HG03108 (cell line): ENCODE measurements at regions not wholly inside any gene's neighbourhood (a gene's known extent, or its start where the extent isn't known, plus 50 kb on each side); places are given as distances from the start of the nearest gene placed in this dataset.
"Not testable (repeated sequence)": the region's sequence is repeated elsewhere in the genome, so short reads cannot be mapped to it uniquely, and the experiment has no call there.

Experiments used
- ATAC-seq: cut with Tn5 transposase; IDR thresholded peaks from one replicate; pipeline ENCODE4 v1.9.1; 2021; ENCODE audit warnings: moderate library complexity; ENCODE audit not compliant: unreplicated experiment

- ATAC-seq = no peak
These were observed 255.1 kb downstream of the MAP2K6 start for GRCh38 chr17:69669441-69670178.

DNA sequence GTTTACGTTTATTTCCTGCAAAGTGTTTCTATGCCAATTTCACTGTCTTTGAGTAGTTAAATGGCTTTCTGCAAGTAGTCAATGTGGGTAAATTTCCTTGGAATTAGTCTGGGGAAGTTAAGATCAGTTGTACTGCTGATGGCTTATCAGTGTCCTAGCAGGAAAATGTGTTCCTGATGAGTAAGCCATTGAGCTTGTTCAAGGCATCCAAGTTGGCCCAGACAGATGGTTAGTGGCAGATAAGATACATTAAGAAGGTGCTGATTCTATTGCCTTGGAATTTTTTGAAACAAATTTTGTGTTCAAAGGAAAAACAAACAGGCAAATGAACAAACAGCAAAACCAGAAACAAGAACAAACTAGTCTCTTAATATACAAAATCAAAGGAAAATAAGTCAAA, 258.4 kb downstream of the MAP2K6 start:
- no peak for ATAC-seq

DNA sequence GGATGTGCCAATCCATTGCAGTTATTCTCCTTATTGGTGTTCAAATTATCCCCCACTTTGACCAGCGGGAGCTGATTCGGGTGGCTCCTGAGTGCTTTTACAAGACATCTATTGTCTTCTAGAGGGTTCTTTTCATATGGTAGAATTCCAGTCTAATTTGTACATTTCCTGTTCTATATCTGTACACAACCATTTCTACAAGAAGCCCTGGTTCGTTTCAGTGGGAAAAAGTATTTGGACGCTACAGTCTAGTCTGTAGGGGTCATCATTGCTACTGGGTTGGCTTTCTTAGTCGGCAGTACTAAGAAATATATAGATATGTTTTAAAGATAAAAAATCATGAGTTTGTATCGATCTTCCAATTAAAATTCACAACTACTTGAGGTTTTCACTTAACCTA, 262.6 kb downstream of the MAP2K6 start:
- no peak for ATAC-seq

DNA sequence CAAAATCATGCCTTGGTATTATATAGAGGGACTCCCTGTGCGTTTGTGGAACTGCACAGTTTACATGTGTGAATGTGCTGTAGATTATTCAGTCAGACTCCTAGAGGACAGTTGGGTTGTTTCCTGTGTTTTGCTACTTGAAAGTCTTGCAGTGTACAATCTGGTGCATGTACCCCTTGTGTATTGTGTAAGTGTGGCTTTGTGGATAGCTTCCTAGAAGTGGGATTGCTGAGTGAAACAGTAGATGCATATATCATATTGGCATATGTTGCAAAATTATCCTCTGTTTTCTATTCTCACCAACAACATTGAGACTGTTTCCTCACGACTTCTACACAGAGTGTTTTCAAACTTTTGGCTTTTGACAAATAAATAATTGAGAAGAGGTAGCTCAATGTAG, 263.7 kb downstream of the MAP2K6 start:
- ATAC-seq = no peak

- ATAC-seq = no peak
These were observed 265.3 kb downstream of the MAP2K6 start for GRCh38 chr17:69679829-69680228.

GRCh38 chr17:69684251-69684650, 269.8 kb downstream of the MAP2K6 start:
- no peak for ATAC-seq

DNA sequence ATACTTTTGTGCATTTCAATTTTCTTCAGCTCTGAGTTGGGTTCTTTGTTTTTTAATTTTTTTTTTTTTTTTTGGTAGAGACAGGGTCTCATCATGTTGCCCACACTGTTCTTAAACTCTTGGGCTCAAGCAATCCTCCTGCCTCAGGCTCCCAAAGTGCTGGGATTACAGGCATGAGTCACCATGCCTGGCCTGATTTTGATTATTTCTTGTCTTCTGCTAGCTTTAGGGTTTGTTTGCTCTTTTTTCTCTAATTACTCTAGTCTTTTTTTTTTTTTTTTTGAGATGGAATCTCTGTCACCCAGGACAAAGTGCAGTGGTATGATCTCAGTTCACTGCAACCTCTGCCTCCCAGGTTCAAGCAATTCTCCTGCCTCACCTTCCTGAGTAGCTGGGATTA, 270.7 kb downstream of the MAP2K6 start:
- ATAC-seq = not testable (repeated sequence)

GRCh38 chr17:69690531-69690930, 276.0 kb downstream of the MAP2K6 start:
- no peak for ATAC-seq

GRCh38 chr17:69692171-69692570, 277.7 kb downstream of the MAP2K6 start:
- ATAC-seq = no peak

DNA sequence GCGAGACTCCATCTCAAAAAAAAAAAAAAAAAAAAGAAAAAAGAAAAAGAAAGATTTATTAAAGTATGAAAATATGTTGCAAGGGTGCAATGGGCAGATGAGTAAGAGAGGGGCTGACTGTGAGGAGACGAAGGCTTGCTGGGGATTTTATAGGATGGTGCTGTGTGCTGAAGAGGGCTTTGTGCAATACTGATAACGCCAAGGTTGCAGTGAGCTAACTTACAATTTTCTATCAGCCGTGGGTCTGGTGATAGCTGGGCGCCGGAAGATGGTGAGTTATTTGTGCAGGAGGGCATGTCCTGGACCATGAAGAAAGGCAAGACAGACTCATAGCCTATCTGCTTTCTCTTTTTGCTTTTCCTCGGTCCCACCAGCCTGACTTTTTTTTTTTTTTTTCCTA, 281.1 kb downstream of the MAP2K6 start:
- no peak for ATAC-seq

DNA sequence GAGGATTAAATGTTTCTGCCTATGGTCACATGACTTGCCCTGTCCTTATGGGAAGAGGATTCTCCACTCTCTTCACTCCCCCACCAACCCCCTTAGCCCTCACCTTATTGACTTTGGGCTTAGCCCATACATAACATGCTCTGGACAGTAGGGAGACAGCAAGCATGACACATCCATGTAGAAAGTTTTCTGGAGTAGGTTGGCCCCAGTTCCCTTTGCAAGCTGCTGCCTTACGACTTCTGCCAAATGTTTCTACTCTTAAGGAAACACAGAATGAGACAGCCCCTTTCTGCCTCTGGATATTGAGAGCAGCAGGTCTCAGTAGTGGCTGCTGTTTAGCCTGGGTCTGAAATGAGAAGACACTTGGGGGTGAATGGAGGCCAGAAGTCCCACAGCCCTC, 282.2 kb downstream of the MAP2K6 start:
- no peak for ATAC-seq

DNA sequence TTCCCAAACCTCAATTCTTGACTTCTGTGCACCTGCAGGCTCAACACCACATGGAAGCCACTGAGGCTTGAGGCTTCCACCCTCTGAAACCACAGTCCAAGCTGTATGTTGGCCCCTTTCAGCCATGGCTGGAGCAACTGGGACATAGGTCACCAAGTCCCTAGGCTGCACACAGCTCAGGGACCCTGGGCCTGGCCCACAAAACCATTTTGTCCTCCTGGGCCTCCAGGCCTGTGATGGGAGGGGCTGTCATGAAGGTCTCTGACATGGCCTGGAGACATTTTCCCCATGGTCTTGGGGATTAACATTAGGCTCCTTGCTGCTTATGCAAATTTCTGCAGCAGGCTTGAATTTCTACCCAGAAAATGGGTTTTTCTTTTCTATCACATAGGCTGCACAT, 283.9 kb downstream of the MAP2K6 start:
- not testable (repeated sequence) for ATAC-seq

GRCh38 chr17:69702078-69702477, 287.6 kb downstream of the MAP2K6 start:
- no peak for ATAC-seq

- ATAC-seq = no peak
These were observed 289.3 kb downstream of the MAP2K6 start for GRCh38 chr17:69703751-69704150.

- no peak for ATAC-seq
These were observed 290.4 kb downstream of the MAP2K6 start for GRCh38 chr17:69704935-69705334.

- no peak for ATAC-seq
These were observed 291.6 kb downstream of the MAP2K6 start for GRCh38 chr17:69706127-69706526.

- no peak for ATAC-seq
These were observed 294.9 kb downstream of the MAP2K6 start for GRCh38 chr17:69709441-69709840.

DNA sequence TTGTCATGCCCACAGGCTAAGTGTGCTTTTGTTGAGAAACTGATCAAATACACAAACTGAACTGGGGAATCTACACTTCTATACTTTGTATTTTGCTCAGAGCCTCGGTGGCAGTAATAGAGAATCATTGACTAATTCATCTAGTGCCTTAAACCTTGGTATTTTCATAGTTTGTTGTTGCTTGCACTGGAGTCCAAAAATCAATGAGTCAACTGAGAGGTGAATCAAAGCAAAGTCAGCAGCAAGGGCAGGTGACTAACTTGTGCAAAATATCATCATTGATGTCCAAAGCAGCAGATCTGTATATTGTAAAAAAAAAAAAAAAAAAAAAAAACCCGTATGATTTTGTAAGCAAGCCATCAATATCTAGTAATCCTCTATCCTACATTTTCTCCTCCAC, 296.4 kb downstream of the MAP2K6 start:
- no peak for ATAC-seq

DNA sequence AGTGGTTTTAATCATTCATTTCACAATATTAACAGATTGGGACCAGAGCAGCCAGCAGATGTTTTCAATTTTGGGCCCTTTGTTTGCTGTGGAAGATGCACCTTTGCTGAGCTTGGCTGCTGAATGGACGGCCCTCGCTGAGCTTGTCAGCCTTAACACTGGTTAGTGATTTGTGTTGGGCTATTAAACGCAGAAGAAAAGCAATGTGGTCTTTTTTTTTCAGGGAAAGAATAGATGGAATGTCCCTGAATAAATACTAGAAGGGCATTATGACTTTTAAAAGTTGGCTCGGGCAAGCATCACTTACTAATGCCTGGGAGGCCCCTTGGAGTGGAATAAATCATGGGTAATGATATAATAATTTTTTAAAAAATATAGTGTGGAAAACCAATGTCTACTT, 297.0 kb downstream of the MAP2K6 start:
- no peak for ATAC-seq

GRCh38 chr17:69712801-69713311, 298.4 kb downstream of the MAP2K6 start:
- ATAC-seq = no peak

GRCh38 chr17:69713815-69714214, 299.3 kb downstream of the MAP2K6 start:
- no peak for ATAC-seq

DNA sequence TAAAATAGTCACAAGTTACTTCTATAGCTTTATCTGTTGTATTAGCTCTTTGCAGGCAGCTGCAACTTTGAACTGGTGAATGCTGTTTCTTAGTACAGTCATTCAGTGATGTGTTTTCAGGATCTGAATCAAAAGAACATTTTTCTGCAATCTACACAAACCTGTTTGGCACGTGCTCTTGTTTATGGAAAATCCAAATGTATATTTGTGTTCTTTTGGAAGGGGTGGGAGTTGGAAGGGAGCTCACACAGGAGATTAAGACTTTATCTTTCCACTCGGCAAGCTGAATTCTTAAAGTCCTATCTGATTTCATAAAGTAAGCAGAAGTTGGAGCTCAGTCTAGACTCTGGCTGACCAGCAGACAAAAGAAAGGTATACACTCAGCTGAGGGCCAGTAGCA, 300.2 kb downstream of the MAP2K6 start:
- ATAC-seq = no peak

DNA sequence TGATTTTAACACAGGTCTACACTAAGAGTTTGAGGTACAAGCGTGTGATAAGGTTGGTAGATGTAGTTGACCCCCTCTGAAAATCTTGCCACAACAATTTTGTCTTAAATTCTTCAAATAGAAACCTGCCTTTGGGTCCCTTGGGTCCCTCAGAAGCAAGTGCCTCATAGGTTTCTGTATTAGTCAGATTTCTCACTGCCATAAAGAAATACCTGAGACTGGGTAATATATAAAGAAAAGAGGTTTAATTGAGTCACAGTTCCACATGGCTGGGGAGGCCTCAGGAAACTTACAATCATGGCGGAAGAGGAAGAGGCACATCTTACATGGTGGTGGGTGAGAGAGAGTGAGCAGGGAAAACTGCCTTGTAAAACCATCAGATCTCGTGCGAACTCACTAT, 301.2 kb downstream of the MAP2K6 start:
- ATAC-seq = no peak
